Adrenal gland (tissue), 9 donors: ENCODE measurements at regions not wholly inside any gene's neighbourhood (a gene's known extent, or its start where the extent isn't known, plus 50 kb on each side); places are given as distances from the start of the nearest gene placed in this dataset.

Experiments
- DNase-seq, 7 donors: peaks; one replicate each; pipeline ENCODE4 v3.0.0-alpha.2; 2019 to 2020
- H3K27ac ChIP-seq, 5 donors: fragments of 200-600 bp; sonication (generic) in 4 of 5; 1 replicate in 3 of 5; 2 replicates in 2 of 5; pipeline versions ENCODE4 v1.5.1 to v1.8.0; 2016 to 2020; ENCODE audit warnings: mild to moderate bottlenecking in 1 of 5
- H3K27me3 ChIP-seq: fragments of 200-600 bp; 2 replicates; pipeline ENCODE4 v1.8.0; 2021
- H3K36me3 ChIP-seq, 2 donors: fragments of 200-600 bp; replicated peaks in 1 of 2; 1 replicate in 1 of 2; 2 replicates in 1 of 2; pipeline versions ENCODE4 v1.5.1 to v1.8.0; 2018 to 2022
- H3K4me1 ChIP-seq, 2 donors: fragments of 200-600 bp; replicated peaks in 1 of 2; 1 replicate in 1 of 2; 2 replicates in 1 of 2; pipeline versions ENCODE4 v1.5.1 to v1.8.0; 2018 to 2021
- H3K4me3 ChIP-seq, 4 donors: fragments of 200-600 bp; sonication (generic) in 3 of 4; one replicate each; pipeline ENCODE4 v1.5.1; 2016 to 2018
- H3K9me3 ChIP-seq, 3 donors: fragments of 200-600 bp; sonication (generic) in 1 of 3; replicated peaks in 1 of 3; 1 replicate in 2 of 3; 2 replicates in 1 of 3; pipeline versions ENCODE4 v1.5.1 to v1.8.0; 2016 to 2021
- POLR2A ChIP-seq, 2 donors: fragments of 450-650 bp; IDR thresholded peaks; one replicate each; pipeline ENCODE4 v1.6.1; 2017; ENCODE audit warnings: antibody characterized with exemption in 2 of 2, mild to moderate bottlenecking in 2 of 2, moderate library complexity in 1 of 2
- WGBS, 4 donors: extraction: QIAGEN DNeasy Blood & Tissue Kit in 2 of 4; methylation state at CpG; one replicate each; pipeline versions ENCODE4 v1.1.5 to v1.1.7; 2013 to 2017; 5-methylcytosine and 5-hydroxymethylcytosine counted together
- intact Hi-C, 2 donors: fragments of 100-400 bp; cut with DNase I; formaldehyde crosslinking; loops; one replicate each; pipeline versions ENCODE4 v1.14.1 to v1.15.0; 2022 to 2023
- TF ChIP-seq, protein P1 (sequence below), 6 experiments: fragments of 450-650 bp in 4 of 6; fragments of 200-600 bp in 2 of 6; sonication (generic) in 1 of 6; IDR thresholded peaks; 1 replicate in 5 of 6; 2 replicates in 1 of 6; pipeline versions ENCODE4 v1.5.1 to v1.8.0; 2016 to 2021; ENCODE audit warnings: antibody characterized with exemption in 6 of 6, mild to moderate bottlenecking in 2 of 6, moderate library complexity in 1 of 6
- donor health status: healthy with polysubstance abuse.
- donor health status: Bipolar disorder and iron deficiency.
- donor health status: DM: yes; HTN: yes; CAD: no.
- donor health status: DM: no; HTN: no; CAD: no.
- donor health status: DM: no; HTN: no; CAD: no.

DNA sequence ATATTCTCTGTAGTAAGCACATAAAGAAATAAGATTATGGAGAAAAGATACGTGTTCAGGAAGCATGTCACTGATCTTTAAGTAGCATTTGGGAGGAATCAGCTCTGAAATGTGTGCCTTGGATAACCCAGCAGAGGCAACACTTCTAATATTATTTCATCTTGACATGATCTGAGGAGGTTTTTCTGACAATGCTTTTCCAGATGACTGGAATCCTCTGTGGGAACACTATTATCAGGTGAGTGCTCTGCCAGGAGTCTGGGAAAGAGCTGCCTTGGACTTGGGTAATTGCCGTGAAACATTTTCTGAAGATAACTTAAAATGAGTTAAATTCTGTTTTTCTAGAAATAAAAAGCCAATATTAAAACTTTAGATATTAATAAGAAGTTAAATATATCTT lies 78.2 kb upstream of the QRFPR start:
- WGBS, 4 donors, result 73 to 79% (median 76%) methylated on average over 2 of the region's 2 CpGs
- H3K9me3 ChIP-seq, result no peaks in the 10 kb centered on the region
- intact Hi-C loops, result no loop called here
- H3K27ac ChIP-seq, result no peak overlapping the region
- no peaks in the 10 kb centered on the region for H3K36me3 ChIP-seq
- no peak overlapping the region for H3K4me3 ChIP-seq
- H3K27me3 ChIP-seq, result peaks cover 8% of the 10 kb centered on the region
- no peaks in the 10 kb centered on the region for H3K4me1 ChIP-seq
- TF ChIP-seq, protein P1, sequence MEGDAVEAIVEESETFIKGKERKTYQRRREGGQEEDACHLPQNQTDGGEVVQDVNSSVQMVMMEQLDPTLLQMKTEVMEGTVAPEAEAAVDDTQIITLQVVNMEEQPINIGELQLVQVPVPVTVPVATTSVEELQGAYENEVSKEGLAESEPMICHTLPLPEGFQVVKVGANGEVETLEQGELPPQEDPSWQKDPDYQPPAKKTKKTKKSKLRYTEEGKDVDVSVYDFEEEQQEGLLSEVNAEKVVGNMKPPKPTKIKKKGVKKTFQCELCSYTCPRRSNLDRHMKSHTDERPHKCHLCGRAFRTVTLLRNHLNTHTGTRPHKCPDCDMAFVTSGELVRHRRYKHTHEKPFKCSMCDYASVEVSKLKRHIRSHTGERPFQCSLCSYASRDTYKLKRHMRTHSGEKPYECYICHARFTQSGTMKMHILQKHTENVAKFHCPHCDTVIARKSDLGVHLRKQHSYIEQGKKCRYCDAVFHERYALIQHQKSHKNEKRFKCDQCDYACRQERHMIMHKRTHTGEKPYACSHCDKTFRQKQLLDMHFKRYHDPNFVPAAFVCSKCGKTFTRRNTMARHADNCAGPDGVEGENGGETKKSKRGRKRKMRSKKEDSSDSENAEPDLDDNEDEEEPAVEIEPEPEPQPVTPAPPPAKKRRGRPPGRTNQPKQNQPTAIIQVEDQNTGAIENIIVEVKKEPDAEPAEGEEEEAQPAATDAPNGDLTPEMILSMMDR (IDR thresholded peaks at IDR 0.05), result no peak
- no peak for TF ChIP-seq POLR2A (IDR thresholded peaks at IDR 0.05)
- DNase-seq, result no peak

DNA sequence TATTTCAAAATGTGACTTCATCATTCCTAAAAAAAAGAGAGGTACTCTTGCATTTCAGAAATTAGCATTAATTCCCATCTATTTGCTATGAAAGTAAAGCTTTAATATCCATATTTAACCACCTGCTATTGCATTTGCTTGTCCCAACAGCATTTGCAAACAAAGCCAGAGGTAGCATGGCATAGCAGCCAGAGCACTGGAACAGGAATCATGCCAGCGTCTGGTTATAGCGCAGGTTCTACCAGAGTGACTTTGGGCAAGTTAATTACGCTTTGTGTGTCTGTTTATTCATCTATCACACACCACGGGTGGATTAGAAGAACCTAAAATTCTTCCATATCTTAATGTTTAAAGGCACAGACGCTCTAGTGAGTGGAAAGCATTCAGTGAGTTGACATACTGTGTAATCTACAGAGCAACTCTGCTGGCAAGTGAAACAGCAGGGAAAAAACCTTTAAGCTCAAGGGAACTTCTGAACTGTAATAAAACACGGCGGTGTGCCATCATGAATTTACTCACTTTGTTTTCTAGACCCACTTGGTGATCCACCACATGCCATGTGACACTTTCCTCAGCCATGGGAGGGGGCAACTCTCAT lies 76.6 kb upstream of the QRFPR start:
- Histone ChIP-seq H3K4me1 (no peaks in the 10 kb centered on the region), H3K36me3 (no peaks in the 10 kb centered on the region), H3K4me3 (no peak overlapping the region), H3K9me3 (no peaks in the 10 kb centered on the region), H3K27ac (no peak overlapping the region), H3K27me3 (peaks cover 8% of the 10 kb centered on the region)
- intact Hi-C loops, result no loop called here
- no peak for TF ChIP-seq POLR2A (IDR thresholded peaks at IDR 0.05)
- TF ChIP-seq, protein P1 (IDR thresholded peaks at IDR 0.05), result no peak
- no peak for DNase-seq
- 68 to 84% (median 76%) methylated on average over 7 of the region's 7 CpGs for WGBS, 4 donors

DNA sequence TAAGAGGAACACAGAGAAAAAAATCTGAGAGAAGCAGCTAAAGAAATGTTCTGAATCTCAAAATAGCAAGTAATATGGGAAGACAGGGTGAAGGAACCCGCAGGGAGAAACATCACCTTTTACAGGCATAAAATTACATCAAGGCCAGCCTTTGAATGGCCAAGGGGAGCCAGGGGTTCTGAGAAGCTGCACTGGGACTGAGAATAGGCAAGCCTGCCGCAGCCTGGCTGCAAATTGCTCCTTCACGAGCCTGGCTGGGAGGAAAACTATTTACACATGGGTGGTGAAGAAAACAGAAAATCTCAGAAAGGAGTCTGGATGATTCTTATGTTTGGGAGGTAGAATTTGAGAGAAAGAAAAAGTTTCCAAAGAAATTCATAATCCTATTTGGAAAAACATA lies 74.5 kb upstream of the QRFPR start:
- peaks cover 8% of the 10 kb centered on the region for H3K27me3 ChIP-seq
- WGBS, 4 donors, result 61 to 71% (median 63%) methylated on average over 3 of the region's 3 CpGs
- no peaks in the 10 kb centered on the region for H3K9me3 ChIP-seq
- no peak overlapping the region for H3K4me3 ChIP-seq
- no peaks in the 10 kb centered on the region for H3K36me3 ChIP-seq
- no peak overlapping the region for H3K27ac ChIP-seq
- TF ChIP-seq, protein P1 (IDR thresholded peaks at IDR 0.05), result no peak
- DNase-seq, result no peak
- intact Hi-C loops, result no loop called here
- no peaks in the 10 kb centered on the region for H3K4me1 ChIP-seq

GRCh38 chr4:121454251-121454979 lies 73.6 kb upstream of the QRFPR start:
- intact Hi-C loops, result no loop called here
- WGBS, 4 donors, result 35 to 58% (median 46%) methylated on average over 2 of the region's 2 CpGs
- no peak for TF ChIP-seq POLR2A (IDR thresholded peaks at IDR 0.05)
- TF ChIP-seq, protein P1 (IDR thresholded peaks at IDR 0.05), result no peak
- Histone ChIP-seq H3K9me3 (no peaks in the 10 kb centered on the region), H3K27me3 (peaks cover 8% of the 10 kb centered on the region), H3K27ac (no peak overlapping the region), H3K4me3 (no peak overlapping the region), H3K4me1 (no peaks in the 10 kb centered on the region), H3K36me3 (no peaks in the 10 kb centered on the region)
- DNase-seq, result no peak
